HS-5 (cell line): ENCODE measurements at regions not wholly inside any gene's neighbourhood (a gene's known extent, or its start where the extent isn't known, plus 50 kb on each side); places are given as distances from the start of the nearest gene placed in this dataset.

Experiments used
- DNase-seq: peaks from one replicate; pipeline ENCODE4 v3.0.0-alpha.2; 2012; ENCODE audit warnings: low read depth

DNA sequence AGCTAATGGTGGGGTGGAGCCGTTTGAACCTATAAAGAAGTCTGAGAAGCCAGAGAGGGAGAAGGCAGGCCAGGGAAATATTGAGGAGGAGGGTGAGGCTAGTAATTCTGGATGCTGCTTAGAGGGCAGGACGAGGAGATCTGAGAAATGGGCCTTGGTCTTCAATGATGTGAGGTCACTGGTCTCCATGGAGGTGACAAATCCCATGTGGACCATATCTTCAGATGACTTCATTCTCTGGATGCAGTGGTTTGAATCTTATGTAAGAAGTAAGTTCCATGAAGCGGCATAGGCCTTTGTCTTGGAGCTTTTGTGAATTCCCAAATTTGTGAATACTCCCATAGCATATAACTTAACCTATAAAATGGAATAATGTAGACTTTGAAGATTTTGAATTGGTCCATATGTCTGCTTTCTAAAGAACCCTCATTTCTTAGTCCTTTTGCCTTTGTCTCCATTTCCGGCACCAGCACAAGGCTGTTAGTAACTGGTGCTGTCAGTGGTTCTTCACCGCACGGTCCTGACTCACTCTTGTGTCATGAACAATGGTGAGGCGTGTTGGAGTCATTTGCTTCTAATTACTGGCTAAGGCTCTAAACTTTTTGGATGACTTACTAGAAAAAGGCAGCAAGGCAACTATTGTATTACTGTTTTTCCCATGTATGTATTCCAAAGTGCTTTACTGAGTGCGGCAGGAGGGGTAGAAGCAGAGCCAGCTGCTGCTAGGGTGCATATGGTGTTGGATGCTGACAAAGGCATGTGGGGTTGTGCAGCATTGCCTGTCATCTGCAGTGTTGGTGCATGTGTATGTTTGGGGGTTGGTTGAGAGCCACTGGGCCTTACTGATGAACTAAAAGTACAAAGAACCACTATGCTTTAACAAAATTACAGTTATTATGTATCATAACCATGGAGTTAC lies 279.3 kb upstream of the C2CD4B start:
- DNase-seq = peak; percentile 87

DNA sequence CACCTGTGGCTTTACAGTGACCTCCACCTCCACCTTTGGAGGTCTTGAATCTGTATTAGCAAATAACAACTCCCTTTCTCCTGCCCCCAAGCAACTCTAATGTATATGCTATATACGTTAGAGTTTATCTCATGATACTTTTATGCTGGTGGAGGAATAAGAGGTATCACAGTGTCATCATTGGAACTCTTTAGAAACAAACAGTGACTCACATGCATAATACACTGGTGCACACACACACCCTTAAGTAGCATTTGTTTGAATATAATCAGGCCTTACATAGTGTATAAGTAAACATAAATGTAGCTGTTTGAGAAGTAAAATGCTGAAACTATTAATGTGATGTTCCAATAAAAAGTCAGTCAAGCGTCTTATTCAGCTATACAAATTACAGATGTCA lies 280.2 kb upstream of the C2CD4B start:
- DNase-seq = no peak

DNA sequence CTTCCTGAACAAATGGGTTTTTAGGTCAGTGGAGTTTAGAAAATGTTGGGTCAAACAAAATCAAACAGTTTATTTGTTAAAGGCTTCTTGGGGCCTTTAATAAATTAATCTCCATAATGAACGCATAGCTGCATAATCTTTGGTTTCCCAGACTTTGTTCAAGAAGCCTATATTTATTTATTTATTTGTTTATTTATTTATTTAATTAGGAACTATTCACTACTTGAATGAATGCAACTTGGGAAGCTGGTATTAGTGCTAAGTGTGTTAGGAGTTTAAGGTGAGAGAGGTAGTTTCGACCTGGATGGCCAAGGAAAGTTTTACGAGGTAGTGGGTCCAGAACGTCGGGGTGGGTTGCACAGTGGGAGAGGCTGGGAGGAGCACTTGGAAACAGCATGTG lies 281.9 kb upstream of the C2CD4B start:
- no peak for DNase-seq

DNA sequence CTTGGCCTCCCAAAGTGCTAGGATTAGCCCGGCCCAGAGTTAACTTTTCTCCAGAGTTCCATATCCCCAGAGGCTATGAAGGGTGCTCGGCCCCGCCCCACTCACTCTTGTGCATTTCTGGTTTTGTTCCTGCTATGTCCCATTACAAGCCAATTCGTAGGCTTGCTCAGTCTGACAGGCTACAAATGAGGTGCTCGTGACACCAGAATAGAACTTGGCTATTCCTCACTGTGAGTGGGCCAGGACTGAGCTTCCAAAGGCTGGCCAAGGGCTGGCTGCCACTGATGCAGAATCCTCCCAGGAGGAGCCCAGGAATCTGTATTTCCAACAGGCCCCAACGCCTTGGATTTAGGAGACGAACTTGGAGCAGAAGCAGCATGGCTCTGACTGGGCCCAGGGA lies 282.7 kb upstream of the C2CD4B start:
- no peak for DNase-seq

DNA sequence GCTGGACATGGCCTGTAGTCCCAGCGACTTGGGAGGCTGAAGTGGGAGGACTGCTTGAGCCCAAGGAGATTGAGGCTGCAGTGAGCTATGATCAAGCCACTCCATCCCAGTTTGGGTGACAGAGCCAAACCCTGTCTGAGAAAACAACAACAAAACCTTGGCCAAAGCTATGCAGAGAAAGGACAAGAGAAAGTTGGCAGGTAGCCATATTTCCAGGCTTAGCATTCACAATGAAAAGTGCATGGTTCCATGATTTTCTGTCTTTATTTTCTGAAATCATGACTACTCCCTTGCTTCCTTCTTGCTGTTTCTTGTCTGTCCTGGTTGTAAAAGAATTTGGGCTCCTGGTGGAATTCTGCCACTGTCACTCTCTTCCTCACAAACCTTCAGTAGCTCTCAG lies 284.6 kb upstream of the C2CD4B start:
- no peak for DNase-seq

DNA sequence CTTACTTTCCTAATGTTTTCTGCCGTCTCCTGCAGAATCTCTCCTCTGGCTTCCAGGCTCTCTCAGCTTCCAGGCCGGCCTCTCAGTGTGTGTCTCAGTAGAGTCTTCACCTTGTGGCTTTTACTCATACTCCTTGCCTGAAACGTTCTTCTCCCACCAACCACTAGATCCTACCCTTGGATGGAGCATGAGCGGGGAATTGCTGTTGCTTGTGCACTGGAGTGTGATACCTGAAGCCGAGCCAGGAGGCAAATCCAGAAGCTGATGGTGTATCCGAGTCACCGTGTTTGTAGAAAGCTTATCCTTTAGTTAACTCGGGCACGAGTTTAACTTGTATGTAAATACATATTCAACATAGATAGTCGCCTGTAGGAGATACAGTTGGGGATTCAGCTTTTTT lies 285.0 kb upstream of the C2CD4B start:
- DNase-seq = no peak

DNA sequence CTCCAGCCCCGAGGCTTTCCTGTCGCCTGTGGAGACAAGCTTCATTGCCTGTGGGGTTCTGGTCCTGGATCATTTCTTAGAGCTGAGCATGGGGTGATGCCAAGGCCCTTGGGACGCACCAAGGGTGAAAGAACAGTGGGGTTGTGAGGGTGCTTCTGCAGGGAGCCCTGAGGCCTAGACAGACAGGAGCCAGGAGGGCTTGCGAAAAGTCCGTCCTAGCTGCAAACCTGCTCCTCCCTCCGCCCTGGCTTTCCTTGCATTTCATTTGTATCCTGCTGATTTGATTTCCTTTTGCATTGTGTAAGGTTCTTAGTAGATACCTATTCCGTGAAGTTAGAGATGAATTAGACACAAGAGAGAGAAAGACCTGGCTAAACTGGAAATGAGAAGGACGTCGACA lies 286.9 kb upstream of the C2CD4B start:
- no peak for DNase-seq

DNA sequence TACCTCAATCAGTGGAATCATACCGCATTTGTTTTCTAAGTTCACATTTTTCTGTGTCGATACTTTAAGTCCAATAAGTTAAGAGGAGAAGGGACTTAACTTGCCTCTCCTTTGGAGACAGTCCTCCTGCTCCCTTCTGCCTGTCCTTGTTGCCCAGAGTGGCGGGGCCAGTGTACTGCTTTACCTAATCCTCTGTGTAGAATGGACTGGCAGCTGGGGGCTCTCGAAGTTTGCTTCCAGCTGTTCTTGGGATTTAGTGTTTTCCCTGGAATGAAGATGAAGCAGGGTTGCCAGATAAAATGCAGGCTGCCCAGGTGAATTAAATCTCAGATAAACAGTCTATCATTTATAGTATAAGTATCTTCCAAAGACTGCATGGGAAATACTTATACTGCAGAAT lies 287.6 kb upstream of the C2CD4B start:
- no peak for DNase-seq

DNA sequence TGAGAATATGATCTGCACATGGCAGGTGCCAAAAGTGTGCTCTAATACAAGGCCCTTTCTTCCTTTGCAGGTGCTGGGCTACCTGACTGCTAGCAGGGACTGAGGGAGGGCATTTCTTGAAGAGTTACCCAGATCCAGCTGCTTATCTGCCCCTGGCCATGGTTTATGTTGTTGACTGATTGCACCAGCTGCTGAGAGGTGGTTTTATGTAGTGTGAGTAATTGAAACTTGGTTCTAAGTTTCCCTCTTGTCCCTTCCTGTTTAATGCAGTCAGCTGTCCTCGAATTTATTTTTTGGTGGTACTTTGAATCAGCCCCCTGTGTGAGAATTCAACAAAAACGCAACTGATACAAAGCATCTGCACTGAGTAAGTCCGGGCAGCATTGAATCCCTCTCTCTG lies 288.3 kb upstream of the C2CD4B start:
- no peak for DNase-seq

DNA sequence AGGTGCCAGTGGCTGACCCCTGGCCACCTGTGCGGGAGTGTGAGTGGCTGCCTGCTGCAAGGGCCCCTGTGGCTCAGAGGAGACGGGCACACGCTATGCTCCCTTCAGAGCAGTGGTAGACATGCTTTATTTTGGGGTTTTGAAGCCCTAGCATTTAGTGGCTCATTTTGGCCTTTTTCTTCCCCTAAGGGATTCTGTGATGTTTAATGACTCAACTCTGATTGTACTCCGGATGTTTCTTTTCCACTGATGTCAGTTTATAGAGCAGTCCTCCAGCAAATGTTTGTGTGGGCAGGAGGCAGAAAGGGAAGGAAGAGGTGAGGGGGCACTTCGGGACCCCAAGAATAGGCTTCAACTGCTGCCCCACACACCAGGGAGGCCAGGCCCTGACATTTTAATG lies 288.9 kb upstream of the C2CD4B start:
- DNase-seq = no peak

DNA sequence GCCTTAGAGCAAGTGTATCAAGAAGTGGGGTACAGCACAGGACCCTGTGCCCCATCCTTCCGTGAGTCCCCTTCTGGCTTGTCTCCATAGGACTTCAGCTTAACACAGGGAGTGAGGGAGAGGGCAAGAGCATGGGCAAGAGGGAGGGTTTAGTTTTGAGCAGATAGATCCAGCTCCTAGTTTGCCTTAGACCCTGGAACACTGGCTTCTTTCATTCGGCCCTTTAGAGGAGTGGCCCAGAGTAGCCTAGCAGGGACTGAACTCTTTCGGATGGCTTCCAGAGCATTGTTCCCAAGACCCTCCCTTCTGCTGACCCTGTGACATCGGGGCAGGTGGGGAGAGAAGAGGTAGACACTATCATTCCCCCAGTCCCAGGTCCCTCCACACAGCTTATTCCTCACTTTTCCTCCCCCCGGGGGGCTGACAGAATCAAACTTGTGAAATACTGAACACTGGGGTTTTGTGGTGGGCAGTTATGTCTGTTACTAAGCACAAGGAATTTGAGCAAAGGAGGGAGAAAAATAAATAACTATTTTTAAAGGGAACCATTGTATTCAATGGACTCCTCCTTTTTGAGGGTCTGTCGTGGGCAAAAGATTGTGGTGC lies 289.6 kb upstream of the C2CD4B start:
- DNase-seq = no peak

DNA sequence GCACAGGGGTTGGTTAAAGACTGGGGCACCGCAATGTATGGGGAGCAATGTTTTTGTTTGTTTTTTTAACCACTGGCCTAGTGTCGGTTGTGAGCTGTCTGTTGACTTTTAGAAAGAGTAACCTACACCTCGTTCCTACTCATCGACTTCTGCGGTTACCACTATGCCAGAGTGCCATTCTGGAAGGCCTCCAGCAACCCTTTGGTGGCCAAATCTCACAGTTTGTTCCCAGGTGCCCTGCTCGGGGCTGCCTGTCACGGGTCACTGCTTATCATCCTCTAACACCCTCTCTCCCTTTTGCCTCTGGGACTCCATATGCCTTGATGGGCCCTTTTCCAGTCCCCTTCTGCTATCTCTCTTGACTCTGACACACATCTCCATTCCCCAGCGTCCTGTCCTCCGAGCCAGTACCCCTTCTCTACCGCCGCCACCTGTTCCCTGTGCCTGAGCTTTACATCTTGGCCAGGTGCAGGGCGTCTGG lies 290.4 kb upstream of the C2CD4B start:
- DNase-seq = no peak

DNA sequence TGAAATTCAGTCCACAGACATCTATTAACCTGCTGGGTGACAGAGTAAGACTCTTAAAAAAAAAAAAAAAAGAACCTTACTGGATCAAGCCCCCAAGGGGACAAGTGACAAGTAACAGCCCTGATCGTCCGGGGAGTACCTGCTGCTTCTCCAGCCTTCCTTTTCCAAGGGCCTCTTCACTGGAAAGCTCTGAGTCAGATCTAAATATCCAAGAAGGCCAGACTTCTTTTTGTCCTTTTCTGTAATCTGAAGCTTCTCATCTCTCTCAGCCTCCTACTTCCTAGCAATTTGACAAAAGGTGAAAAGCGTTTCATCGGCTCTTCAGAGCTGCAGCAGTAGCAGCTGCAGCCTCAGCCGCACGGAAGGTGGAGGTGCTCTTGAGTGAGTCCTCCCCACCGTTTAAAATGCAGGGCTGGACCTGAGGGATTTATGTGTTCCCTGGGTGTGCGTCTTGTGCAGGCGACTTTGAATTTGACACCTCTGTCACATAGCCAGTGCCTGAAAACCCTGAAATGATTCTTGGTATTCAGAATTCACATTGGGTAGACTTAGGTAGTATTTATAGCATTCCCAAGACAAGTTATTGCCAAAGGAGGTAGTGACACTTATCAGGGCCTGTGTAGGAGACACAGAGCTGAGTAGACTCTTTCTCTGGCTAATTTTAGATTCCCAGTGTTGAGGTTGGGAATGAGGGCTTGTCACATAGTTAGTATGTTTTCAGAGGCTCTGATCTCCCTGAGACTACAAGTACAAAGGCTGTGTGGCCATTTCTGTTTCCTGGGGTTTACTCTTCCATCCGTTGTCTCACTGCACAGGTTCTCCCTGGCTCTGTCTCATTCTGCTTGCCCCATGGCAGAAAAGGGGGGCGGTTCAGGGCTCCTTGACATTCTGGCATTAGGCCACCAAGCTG lies 291.2 kb upstream of the C2CD4B start:
- no peak for DNase-seq

DNA sequence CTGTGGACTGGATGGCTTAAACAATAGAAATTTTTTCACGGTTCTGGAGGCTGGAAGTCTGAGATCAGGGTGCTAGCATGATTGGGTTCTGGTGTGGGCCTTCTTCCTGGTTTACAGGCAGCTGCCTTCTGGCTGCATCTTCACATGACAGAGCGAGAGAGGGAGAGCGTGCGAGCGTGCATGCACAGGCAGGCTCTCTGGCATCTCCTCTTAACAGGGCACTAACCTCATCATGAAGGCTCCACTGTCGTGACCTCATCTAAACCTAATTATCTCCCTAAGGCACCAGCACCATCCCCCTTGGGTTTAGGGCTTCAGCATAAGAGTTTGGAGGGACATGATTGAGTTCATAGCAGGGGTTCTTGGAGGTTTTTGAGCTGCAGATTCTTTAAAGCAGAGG lies 292.0 kb upstream of the C2CD4B start:
- DNase-seq = no peak

DNA sequence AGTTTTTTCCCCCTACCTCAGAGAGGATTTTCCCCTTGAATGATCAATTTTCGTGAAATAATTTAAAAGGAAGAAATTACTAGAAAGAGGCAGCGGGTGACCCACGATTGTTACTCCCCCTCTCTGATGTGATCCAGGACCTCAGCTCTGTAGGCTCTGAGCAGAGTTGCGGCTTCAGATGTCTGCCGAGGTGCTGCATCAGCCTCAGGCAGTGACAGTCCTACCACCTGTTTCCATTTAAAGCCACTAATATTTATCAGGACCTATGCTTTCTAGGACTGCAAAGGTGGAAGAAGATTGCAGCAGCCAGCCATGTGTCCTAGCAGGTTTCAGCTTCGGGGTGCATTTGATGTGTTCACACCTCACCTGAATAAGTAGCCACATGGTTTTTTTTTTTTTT lies 294.8 kb upstream of the C2CD4B start:
- DNase-seq = no peak

DNA sequence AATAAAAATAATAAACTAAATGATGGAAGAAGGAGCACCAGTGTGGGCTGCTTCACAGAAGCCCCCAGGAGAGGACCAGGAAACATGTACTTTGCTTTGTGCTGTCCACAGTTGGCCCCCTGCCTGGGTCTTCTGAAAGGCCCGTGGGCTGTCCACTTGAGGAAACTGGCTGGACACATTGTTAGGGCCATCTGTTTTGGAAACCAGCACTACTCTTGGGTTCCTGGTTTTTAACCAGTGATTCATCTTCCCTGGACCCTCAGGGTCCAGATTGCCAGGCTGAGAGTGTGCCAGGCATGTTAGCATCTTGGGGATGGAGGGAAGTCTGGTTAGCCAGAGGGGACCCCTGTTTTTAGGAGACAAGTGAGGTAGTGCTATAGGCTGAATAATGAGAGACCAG lies 297.2 kb upstream of the C2CD4B start:
- DNase-seq = no peak

DNA sequence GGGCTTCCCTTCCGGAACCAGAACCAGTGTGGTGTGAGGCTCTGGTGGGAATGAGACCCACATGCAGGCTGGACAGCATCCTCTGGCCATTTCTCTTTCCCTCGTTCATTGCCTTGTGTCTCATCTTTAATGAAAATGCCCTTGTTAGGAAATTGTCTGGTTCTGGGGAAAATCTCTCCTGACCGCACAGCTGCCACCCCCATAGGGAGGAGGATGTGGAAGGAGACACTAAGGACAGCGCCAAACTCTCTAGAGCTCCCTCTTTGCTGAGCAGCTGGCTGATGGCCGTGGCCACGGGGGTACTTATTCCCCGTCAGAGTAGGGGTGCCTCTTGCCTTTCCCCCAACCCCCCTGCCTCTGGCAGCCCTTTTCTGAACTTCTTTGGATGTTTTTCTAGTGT lies 297.6 kb upstream of the C2CD4B start:
- DNase-seq = no peak

DNA sequence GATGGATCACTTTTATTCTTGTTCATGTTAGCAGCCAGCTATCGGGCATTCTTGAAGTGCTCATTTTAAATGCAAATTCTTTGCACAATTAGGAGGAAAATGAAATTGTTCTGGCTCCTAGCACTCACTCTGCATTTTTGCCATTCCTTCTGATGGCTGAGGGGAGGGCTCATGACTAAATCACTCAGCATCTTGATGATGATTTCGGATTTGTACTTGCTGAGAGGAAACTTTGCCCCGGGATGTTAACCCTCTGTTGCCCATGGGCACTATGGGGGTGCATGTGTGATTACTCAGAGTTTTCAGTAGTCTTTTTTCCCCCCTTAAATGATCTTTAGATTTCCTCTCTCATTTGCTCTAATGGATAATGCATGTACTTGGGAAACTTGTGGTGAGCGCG lies 299.6 kb upstream of the C2CD4B start:
- no peak for DNase-seq

DNA sequence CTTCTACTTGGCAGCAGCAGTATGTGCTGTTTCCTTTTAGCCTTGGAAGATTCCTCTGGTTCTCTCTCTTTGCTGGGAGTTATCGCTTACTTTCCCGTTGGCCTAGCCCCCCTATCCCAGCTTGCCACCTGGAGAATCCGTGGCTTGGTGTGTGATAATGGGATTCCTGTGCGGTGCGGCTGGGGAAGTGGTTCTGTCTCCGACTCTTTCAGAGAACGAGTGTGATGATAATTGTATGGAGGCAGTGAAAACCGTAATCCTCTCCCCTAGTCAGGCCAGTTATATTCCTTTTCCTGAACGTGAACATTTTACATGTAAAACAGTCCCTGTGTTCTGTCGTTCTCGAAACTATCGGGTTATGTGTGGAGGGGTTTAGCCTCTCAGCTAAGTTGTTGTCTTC lies 300.1 kb upstream of the C2CD4B start:
- DNase-seq = no peak

DNA sequence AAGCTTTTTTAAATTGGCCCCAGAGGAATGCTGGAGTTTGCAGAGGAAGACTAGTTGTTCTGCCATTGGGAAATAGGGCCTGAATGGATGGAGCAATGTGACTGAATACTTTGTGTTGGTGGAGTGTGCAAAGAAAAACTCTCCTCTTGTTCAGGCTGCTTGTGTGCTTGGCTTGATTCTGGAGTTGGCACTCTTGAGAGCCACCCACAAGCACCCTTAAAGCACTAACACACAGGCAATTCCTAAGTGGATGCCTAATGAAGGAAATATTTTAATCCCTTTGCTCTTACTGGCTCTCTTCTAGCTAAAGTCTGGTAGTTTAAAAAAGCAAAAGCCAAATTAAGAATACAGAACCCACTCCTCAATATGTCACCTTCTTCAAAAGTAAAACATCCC lies 304.4 kb upstream of the C2CD4B start:
- no peak for DNase-seq

DNA sequence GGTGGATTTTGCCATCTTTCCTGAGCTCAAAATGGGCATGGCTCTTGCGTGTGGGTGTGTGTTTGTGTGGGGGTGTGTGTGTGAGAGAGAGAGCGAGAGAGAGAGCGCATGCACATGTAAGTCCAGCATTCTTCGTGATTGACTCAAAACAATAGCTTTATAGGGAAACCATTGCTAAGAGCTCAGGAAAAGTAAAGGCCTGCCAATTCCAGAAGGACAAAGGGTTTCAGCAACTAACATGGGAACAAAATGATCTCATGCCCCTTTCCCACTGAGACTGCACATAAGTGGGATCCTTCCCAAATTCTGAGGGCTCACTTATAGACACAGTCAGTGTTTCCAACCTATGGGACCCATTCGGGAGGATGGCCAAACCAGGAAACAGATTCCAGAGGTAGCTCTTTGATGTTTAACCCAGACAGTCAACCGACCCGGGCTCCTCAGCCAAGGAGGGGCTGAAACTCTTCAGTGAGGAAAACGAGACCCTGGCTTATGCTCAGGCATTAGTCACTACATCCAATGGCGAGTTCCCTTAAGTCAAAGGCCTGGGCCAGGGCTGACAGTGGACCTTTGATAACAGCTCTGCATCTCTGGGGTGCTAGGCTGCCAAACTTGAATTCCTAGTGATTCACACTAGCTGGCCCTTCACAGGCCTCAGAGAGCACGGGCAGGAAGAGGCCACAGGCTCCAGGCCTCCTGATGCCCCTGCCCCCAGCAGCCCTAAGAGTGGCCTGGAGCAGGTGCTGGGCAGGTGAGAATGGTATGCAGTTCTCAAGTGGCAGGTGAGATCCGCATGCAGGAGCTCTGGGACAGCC lies 305.0 kb upstream of the C2CD4B start:
- peak; percentile 26 for DNase-seq
